ENCODE measurements at regions not wholly inside any gene's neighbourhood (a gene's known extent, or its start where the extent isn't known, plus 50 kb on each side); places are given as distances from the start of the nearest gene placed in this dataset.

GRCh38 chr12:89156862-89157262, 195.4 kb downstream of the DUSP6 start:
- Histone ChIP-seq H3K23ac (ENCODE audit: low read depth, low read length, poor library complexity) (no peak overlapping the region), H3K18ac (ENCODE audit: low read length) (no peak overlapping the region), H3K27ac (replicated peaks; ENCODE audit: low read length) (no peak overlapping the region), H3K4me3 (ENCODE audit: low read length in 2 of 2) (no peak overlapping the region), H4K8ac (ENCODE audit: low read depth, low read length) (no peak overlapping the region), H2BK5ac (ENCODE audit: low read length) (no peak overlapping the region), H3K36me3 (replicated peaks in 1 of 2; ENCODE audit: control insufficient read depth in 2 of 2, insufficient read depth in 2 of 2, low read length in 2 of 2) (no peaks in the 10 kb centered on the region), H2BK12ac (ENCODE audit: low read length) (no peak overlapping the region), H3K79me1 (ENCODE audit: low read depth, low read length) (no peaks in the 10 kb centered on the region), H3K4me1 (ENCODE audit: control insufficient read depth in 2 of 2, insufficient read depth in 1 of 2, low read depth in 1 of 2, low read length in 2 of 2) (peaks cover 3 to 12% of the 10 kb centered on the region in 2 donors), H3K14ac (ENCODE audit: low read length) (no peak overlapping the region), H3K9me3 (replicated peaks in 1 of 2; ENCODE audit: control insufficient read depth in 2 of 2, insufficient read depth in 1 of 2, low read depth in 1 of 2, low read length in 2 of 2) (no peaks in the 10 kb centered on the region), H3K4ac (ENCODE audit: low read length) (no peak overlapping the region), H2AK5ac (ENCODE audit: low read depth, low read length) (no peak overlapping the region), H4K91ac (ENCODE audit: low read depth, low read length, poor library complexity) (no peak overlapping the region), H3K4me2 (ENCODE audit: insufficient read depth, low read length, poor library complexity, severe bottlenecking) (no peak overlapping the region), H2BK120ac (ENCODE audit: low read depth, low read length) (no peak overlapping the region), H3K27me3 (ENCODE audit: control insufficient read depth in 3 of 3, insufficient read depth in 3 of 3, low read depth in 1 of 3, low read length in 3 of 3) (no peaks in the 10 kb centered on the region), H2AFZ (ENCODE audit: low read length) (no peak overlapping the region), H3K9ac (ENCODE audit: low read depth, low read length, poor library complexity) (no peak overlapping the region), H2BK15ac (ENCODE audit: low read length) (no peak overlapping the region)
- WGBS, 2 donors (ENCODE audit: extremely low coverage in 2 of 2, insufficient read length in 2 of 2, insufficient replicate concordance in 1 of 2), result no CpG with 5 or more reads among the region's 1 CpG
- DNase-seq (ENCODE audit: low spot score), result no peak

GRCh38 chr12:89156340-89156739, 196.0 kb downstream of the DUSP6 start:
- H3K4me2 ChIP-seq (ENCODE audit: insufficient read depth, low read length, poor library complexity, severe bottlenecking), result no peak overlapping the region
- H3K4ac ChIP-seq (ENCODE audit: low read length), result no peak overlapping the region
- no peak overlapping the region for H2BK15ac ChIP-seq (ENCODE audit: low read length)
- no peak overlapping the region for H3K23ac ChIP-seq (ENCODE audit: low read depth, low read length, poor library complexity)
- H3K9me3 ChIP-seq (replicated peaks in 1 of 2; ENCODE audit: control insufficient read depth in 2 of 2, insufficient read depth in 1 of 2, low read depth in 1 of 2, low read length in 2 of 2), result no peaks in the 10 kb centered on the region
- no peak overlapping the region for H2BK12ac ChIP-seq (ENCODE audit: low read length)
- no peak overlapping the region for H3K14ac ChIP-seq (ENCODE audit: low read length)
- H3K4me3 ChIP-seq (ENCODE audit: low read length in 2 of 2), result no peak overlapping the region
- no peaks in the 10 kb centered on the region for H3K79me1 ChIP-seq (ENCODE audit: low read depth, low read length)
- H3K18ac ChIP-seq (ENCODE audit: low read length), result no peak overlapping the region
- H3K27me3 ChIP-seq (ENCODE audit: control insufficient read depth in 3 of 3, insufficient read depth in 3 of 3, low read depth in 1 of 3, low read length in 3 of 3), result no peaks in the 10 kb centered on the region
- no peak overlapping the region for H2AFZ ChIP-seq (ENCODE audit: low read length)
- no peak overlapping the region for H3K27ac ChIP-seq (replicated peaks; ENCODE audit: low read length)
- H3K4me1 ChIP-seq (ENCODE audit: control insufficient read depth in 2 of 2, insufficient read depth in 1 of 2, low read depth in 1 of 2, low read length in 2 of 2), result peaks cover 2 to 7% of the 10 kb centered on the region in 2 donors
- no CpG with 5 or more reads among the region's 1 CpG for WGBS, 2 donors (ENCODE audit: extremely low coverage in 2 of 2, insufficient read length in 2 of 2, insufficient replicate concordance in 1 of 2)
- H4K8ac ChIP-seq (ENCODE audit: low read depth, low read length), result no peak overlapping the region
- no peak overlapping the region for H2BK5ac ChIP-seq (ENCODE audit: low read length)
- no peak overlapping the region for H3K9ac ChIP-seq (ENCODE audit: low read depth, low read length, poor library complexity)
- no peak overlapping the region for H2AK5ac ChIP-seq (ENCODE audit: low read depth, low read length)
- no peaks in the 10 kb centered on the region for H3K36me3 ChIP-seq (replicated peaks in 1 of 2; ENCODE audit: control insufficient read depth in 2 of 2, insufficient read depth in 2 of 2, low read length in 2 of 2)
- H2BK120ac ChIP-seq (ENCODE audit: low read depth, low read length), result no peak overlapping the region
- no peak overlapping the region for H4K91ac ChIP-seq (ENCODE audit: low read depth, low read length, poor library complexity)
- no peak for DNase-seq (ENCODE audit: low spot score)

- Histone ChIP-seq H3K4me2 (ENCODE audit: insufficient read depth, low read length, poor library complexity, severe bottlenecking) (no peak overlapping the region), H3K27ac (replicated peaks; ENCODE audit: low read length) (no peak overlapping the region), H4K91ac (ENCODE audit: low read depth, low read length, poor library complexity) (no peak overlapping the region), H2BK5ac (ENCODE audit: low read length) (no peak overlapping the region), H2BK120ac (ENCODE audit: low read depth, low read length) (no peak overlapping the region), H3K23ac (ENCODE audit: low read depth, low read length, poor library complexity) (no peak overlapping the region), H3K4me3 (ENCODE audit: low read length in 2 of 2) (no peak overlapping the region), H3K27me3 (ENCODE audit: control insufficient read depth in 3 of 3, insufficient read depth in 3 of 3, low read depth in 1 of 3, low read length in 3 of 3) (no peaks in the 10 kb centered on the region), H3K36me3 (replicated peaks in 1 of 2; ENCODE audit: control insufficient read depth in 2 of 2, insufficient read depth in 2 of 2, low read length in 2 of 2) (no peaks in the 10 kb centered on the region), H3K79me1 (ENCODE audit: low read depth, low read length) (no peaks in the 10 kb centered on the region), H2AK5ac (ENCODE audit: low read depth, low read length) (no peak overlapping the region), H3K4ac (ENCODE audit: low read length) (no peak overlapping the region), H2AFZ (ENCODE audit: low read length) (no peak overlapping the region), H4K8ac (ENCODE audit: low read depth, low read length) (no peak overlapping the region), H3K9me3 (replicated peaks in 1 of 2; ENCODE audit: control insufficient read depth in 2 of 2, insufficient read depth in 1 of 2, low read depth in 1 of 2, low read length in 2 of 2) (peaks cover 0 to 2% of the 10 kb centered on the region in 2 donors), H2BK12ac (ENCODE audit: low read length) (no peak overlapping the region), H3K4me1 (ENCODE audit: control insufficient read depth in 2 of 2, insufficient read depth in 1 of 2, low read depth in 1 of 2, low read length in 2 of 2) (peaks cover 2 to 7% of the 10 kb centered on the region in 2 donors), H3K18ac (ENCODE audit: low read length) (no peak overlapping the region), H3K14ac (ENCODE audit: low read length) (no peak overlapping the region), H2BK15ac (ENCODE audit: low read length) (no peak overlapping the region), H3K9ac (ENCODE audit: low read depth, low read length, poor library complexity) (no peak overlapping the region)
- no peak for DNase-seq (ENCODE audit: low spot score)
These were observed 196.5 kb downstream of the DUSP6 start for GRCh38 chr12:89155826-89156225.

GRCh38 chr12:89154743-89155499, 197.4 kb downstream of the DUSP6 start:
- peaks cover 2 to 7% of the 10 kb centered on the region in 2 donors for H3K4me1 ChIP-seq (ENCODE audit: control insufficient read depth in 2 of 2, insufficient read depth in 1 of 2, low read depth in 1 of 2, low read length in 2 of 2)
- H2BK12ac ChIP-seq (ENCODE audit: low read length), result no peak overlapping the region
- no peak overlapping the region for H3K14ac ChIP-seq (ENCODE audit: low read length)
- H4K91ac ChIP-seq (ENCODE audit: low read depth, low read length, poor library complexity), result no peak overlapping the region
- no peak overlapping the region for H2BK120ac ChIP-seq (ENCODE audit: low read depth, low read length)
- no peak overlapping the region for H3K4me3 ChIP-seq (ENCODE audit: low read length in 2 of 2)
- no peak overlapping the region for H2BK5ac ChIP-seq (ENCODE audit: low read length)
- peaks cover 0 to 11% of the 10 kb centered on the region in 2 donors for H3K9me3 ChIP-seq (replicated peaks in 1 of 2; ENCODE audit: control insufficient read depth in 2 of 2, insufficient read depth in 1 of 2, low read depth in 1 of 2, low read length in 2 of 2)
- H3K79me1 ChIP-seq (ENCODE audit: low read depth, low read length), result no peaks in the 10 kb centered on the region
- no peak overlapping the region for H3K4ac ChIP-seq (ENCODE audit: low read length)
- no peak overlapping the region for H4K8ac ChIP-seq (ENCODE audit: low read depth, low read length)
- H2AK5ac ChIP-seq (ENCODE audit: low read depth, low read length), result no peak overlapping the region
- H3K9ac ChIP-seq (ENCODE audit: low read depth, low read length, poor library complexity), result no peak overlapping the region
- no peak overlapping the region for H3K18ac ChIP-seq (ENCODE audit: low read length)
- no peak for DNase-seq (ENCODE audit: low spot score)
- H3K27me3 ChIP-seq (ENCODE audit: control insufficient read depth in 3 of 3, insufficient read depth in 3 of 3, low read depth in 1 of 3, low read length in 3 of 3), result no peaks in the 10 kb centered on the region
- no peak overlapping the region for H2BK15ac ChIP-seq (ENCODE audit: low read length)
- H2AFZ ChIP-seq (ENCODE audit: low read length), result no peak overlapping the region
- no peaks in the 10 kb centered on the region for H3K36me3 ChIP-seq (replicated peaks in 1 of 2; ENCODE audit: control insufficient read depth in 2 of 2, insufficient read depth in 2 of 2, low read length in 2 of 2)
- WGBS, 2 donors (ENCODE audit: extremely low coverage in 2 of 2, insufficient read length in 2 of 2, insufficient replicate concordance in 1 of 2), result no CpG with 5 or more reads among the region's 4 CpGs
- no peak overlapping the region for H3K4me2 ChIP-seq (ENCODE audit: insufficient read depth, low read length, poor library complexity, severe bottlenecking)
- H3K27ac ChIP-seq (replicated peaks; ENCODE audit: low read length), result no peak overlapping the region
- H3K23ac ChIP-seq (ENCODE audit: low read depth, low read length, poor library complexity), result no peak overlapping the region

All from neuronal stem cell (in vitro differentiated cells).